ENCODE measurements at regions not wholly inside any gene's neighbourhood (a gene's known extent, or its start where the extent isn't known, plus 50 kb on each side); places are given as distances from the start of the nearest gene placed in this dataset.
A peak's percentile ranks its signal among the peaks of the same experiment; 100 is the strongest.
"Not testable (repeated sequence)": the region's sequence is repeated elsewhere in the genome, so short reads cannot be mapped to it uniquely, and the experiment has no call there.

- no peak for DNase-seq (ENCODE audit: low spot score)
These were observed 160.1 kb upstream of the ZC3H12C start for GRCh38 chr11:109933126-109933525.

- no peak for DNase-seq (ENCODE audit: low spot score)
These were observed 159.0 kb upstream of the ZC3H12C start for GRCh38 chr11:109934151-109934550.

GRCh38 chr11:109936661-109937180 is 156.5 kb upstream of the ZC3H12C start:
- no peak for DNase-seq (ENCODE audit: low spot score)

GRCh38 chr11:109937968-109938367 is 155.2 kb upstream of the ZC3H12C start:
- DNase-seq (ENCODE audit: low spot score), result no peak

- DNase-seq (ENCODE audit: low spot score), result peak; percentile 70
These were observed 153.9 kb upstream of the ZC3H12C start for GRCh38 chr11:109939166-109939810.

GRCh38 chr11:109940816-109941215 is 152.4 kb upstream of the ZC3H12C start:
- peak; percentile 34 for DNase-seq (ENCODE audit: low spot score)

GRCh38 chr11:109945626-109946321 is 147.4 kb upstream of the ZC3H12C start:
- DNase-seq (ENCODE audit: low spot score), result no peak

GRCh38 chr11:109946322-109946846 is 146.8 kb upstream of the ZC3H12C start:
- DNase-seq (ENCODE audit: low spot score), result peak; percentile 81

GRCh38 chr11:109954534-109954933 is 138.7 kb upstream of the ZC3H12C start:
- no peak for DNase-seq (ENCODE audit: low spot score)

GRCh38 chr11:109956124-109956793 is 136.9 kb upstream of the ZC3H12C start:
- no peak for DNase-seq (ENCODE audit: low spot score)

- no peak for DNase-seq (ENCODE audit: low spot score)
These were observed 136.2 kb upstream of the ZC3H12C start for GRCh38 chr11:109957000-109957399.

GRCh38 chr11:109957601-109958000 is 135.6 kb upstream of the ZC3H12C start:
- DNase-seq (ENCODE audit: low spot score), result no peak

- no peak for DNase-seq (ENCODE audit: low spot score)
These were observed 134.9 kb upstream of the ZC3H12C start for GRCh38 chr11:109958131-109958820.

GRCh38 chr11:109958821-109959166 is 134.4 kb upstream of the ZC3H12C start:
- DNase-seq (ENCODE audit: low spot score), result no peak

GRCh38 chr11:109960831-109961230 is 132.4 kb upstream of the ZC3H12C start:
- DNase-seq (ENCODE audit: low spot score), result no peak

GRCh38 chr11:109961261-109961660 is 131.9 kb upstream of the ZC3H12C start:
- DNase-seq (ENCODE audit: low spot score), result no peak

GRCh38 chr11:109963101-109963500 is 130.1 kb upstream of the ZC3H12C start:
- DNase-seq (ENCODE audit: low spot score), result no peak

GRCh38 chr11:109964487-109964886 is 128.7 kb upstream of the ZC3H12C start:
- DNase-seq (ENCODE audit: low spot score), result no peak

- DNase-seq (ENCODE audit: low spot score), result not testable (repeated sequence)
These were observed 127.7 kb upstream of the ZC3H12C start for GRCh38 chr11:109965445-109965844.

- not testable (repeated sequence) for DNase-seq (ENCODE audit: low spot score)
These were observed 127.3 kb upstream of the ZC3H12C start for GRCh38 chr11:109965926-109966325.

GRCh38 chr11:109967136-109967535 is 126.1 kb upstream of the ZC3H12C start:
- not testable (repeated sequence) for DNase-seq (ENCODE audit: low spot score)

- no peak for DNase-seq (ENCODE audit: low spot score)
These were observed 124.9 kb upstream of the ZC3H12C start for GRCh38 chr11:109968299-109968698.
